ENCODE measurements at regions not wholly inside any gene's neighbourhood (a gene's known extent, or its start where the extent isn't known, plus 50 kb on each side); places are given as distances from the start of the nearest gene placed in this dataset.

DNA sequence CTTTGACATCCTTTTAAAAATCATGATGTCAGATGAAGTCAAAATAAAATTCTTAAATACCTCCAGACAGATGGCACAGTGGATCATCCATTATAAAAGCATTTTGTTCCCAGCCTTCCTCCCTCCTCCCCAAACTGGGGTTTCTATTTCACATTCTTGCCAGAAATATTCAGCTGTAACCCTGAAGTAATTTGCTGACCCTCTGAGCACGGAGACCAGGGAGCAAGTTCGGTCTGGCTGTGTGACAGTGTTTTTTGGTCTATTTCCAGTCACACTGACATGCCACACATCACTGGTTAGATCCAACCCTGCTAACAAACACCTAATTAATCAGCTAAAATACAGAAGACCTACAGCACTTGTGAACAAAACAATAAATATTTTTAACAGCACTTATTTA, 126.2 kb upstream of the DMRT1 start:
- no peaks in the 10 kb centered on the region for H3K9me2 ChIP-seq (ENCODE audit: insufficient read depth, low read length)
- peaks cover 43% of the 10 kb centered on the region for H3K36me3 ChIP-seq (ENCODE audit: insufficient read depth, low read length)
- H3K4me1 ChIP-seq (ENCODE audit: insufficient read depth, low read length, poor library complexity, severe bottlenecking), result peaks cover 22% of the 10 kb centered on the region
- no peak overlapping the region for H3K4me3 ChIP-seq (ENCODE audit: low read depth, low read length, poor library complexity, severe bottlenecking)
- no peak for DNase-seq (ENCODE audit: low spot score)
- TF ChIP-seq EZH2phosphoT487 (IDR thresholded peaks at IDR 0.05; ENCODE audit: borderline replicate concordance, low read depth, low read length), result no peak
- TF ChIP-seq, protein P1, sequence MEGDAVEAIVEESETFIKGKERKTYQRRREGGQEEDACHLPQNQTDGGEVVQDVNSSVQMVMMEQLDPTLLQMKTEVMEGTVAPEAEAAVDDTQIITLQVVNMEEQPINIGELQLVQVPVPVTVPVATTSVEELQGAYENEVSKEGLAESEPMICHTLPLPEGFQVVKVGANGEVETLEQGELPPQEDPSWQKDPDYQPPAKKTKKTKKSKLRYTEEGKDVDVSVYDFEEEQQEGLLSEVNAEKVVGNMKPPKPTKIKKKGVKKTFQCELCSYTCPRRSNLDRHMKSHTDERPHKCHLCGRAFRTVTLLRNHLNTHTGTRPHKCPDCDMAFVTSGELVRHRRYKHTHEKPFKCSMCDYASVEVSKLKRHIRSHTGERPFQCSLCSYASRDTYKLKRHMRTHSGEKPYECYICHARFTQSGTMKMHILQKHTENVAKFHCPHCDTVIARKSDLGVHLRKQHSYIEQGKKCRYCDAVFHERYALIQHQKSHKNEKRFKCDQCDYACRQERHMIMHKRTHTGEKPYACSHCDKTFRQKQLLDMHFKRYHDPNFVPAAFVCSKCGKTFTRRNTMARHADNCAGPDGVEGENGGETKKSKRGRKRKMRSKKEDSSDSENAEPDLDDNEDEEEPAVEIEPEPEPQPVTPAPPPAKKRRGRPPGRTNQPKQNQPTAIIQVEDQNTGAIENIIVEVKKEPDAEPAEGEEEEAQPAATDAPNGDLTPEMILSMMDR (conservative IDR thresholded peaks at IDR 0.05; ENCODE audit: low read length), result no peak
- H2AFZ ChIP-seq (ENCODE audit: low read length), result no peak overlapping the region
- H3K27ac ChIP-seq (ENCODE audit: low read depth, low read length, poor library complexity, severe bottlenecking), result no peak overlapping the region
- ChIA-PET CTCF (ENCODE audit: unreplicated experiment) (no interaction called here), POLR2A (interaction anchor here (0.7 kb wide), 1 partner anchor 18 kb away, joined by 3 read pairs; no protein-coding TSS in a partner anchor)
- H3K9me3 ChIP-seq (ENCODE audit: low read length), result no peaks in the 10 kb centered on the region
- no peaks in the 10 kb centered on the region for H4K20me1 ChIP-seq (ENCODE audit: insufficient read depth, low read length)
- H3K79me2 ChIP-seq (ENCODE audit: insufficient read depth, low read depth, low read length), result no peaks in the 10 kb centered on the region
- BruUV-seq (replicated peaks), result no TSS peak
- H3K4me2 ChIP-seq (ENCODE audit: low read length), result no peak overlapping the region
- intact Hi-C loops (cut with micrococcal nuclease; ENCODE audit: unreplicated experiment), result no loop called here

DNA sequence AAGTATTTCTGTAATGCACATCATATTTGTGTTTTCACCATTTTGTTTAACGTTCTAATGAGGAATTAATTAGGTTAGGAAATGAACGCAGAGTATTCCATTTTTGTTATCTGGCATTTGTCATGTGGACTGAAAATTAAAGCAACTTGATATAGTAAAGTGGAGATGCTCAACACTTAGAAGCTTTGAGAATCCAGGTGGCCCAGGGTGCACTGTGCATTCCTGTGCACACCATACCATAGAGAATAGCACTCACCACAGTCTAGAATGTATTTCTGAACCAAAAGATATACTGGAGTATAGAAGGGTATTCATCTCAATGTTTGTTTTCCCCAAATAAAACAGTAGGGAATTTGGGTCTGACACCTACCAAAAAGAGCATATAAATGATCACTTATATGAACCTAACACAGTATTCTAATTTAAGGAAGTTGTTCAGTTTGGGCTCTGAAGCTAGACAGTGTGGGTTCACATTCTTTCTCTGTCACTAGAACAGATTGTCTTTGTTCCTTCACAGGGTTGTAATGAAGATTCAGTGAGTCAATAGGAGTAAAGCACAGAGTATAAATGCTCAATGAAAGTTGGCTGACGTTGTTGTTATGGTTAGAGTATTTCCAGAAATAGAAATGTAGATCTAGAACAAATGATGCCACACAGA, 125.6 kb upstream of the DMRT1 start:
- POLR2A ChIA-PET, result no interaction called here
- TF ChIP-seq EZH2phosphoT487 (IDR thresholded peaks at IDR 0.05; ENCODE audit: borderline replicate concordance, low read depth, low read length), result no peak
- TF ChIP-seq, protein P1 (conservative IDR thresholded peaks at IDR 0.05; ENCODE audit: low read length), result no peak
- intact Hi-C loops (cut with micrococcal nuclease; ENCODE audit: unreplicated experiment), result no loop called here
- Histone ChIP-seq H3K9me3 (ENCODE audit: low read length) (no peaks in the 10 kb centered on the region), H3K79me2 (ENCODE audit: insufficient read depth, low read depth, low read length) (no peaks in the 10 kb centered on the region), H3K4me1 (ENCODE audit: insufficient read depth, low read length, poor library complexity, severe bottlenecking) (peaks cover 20% of the 10 kb centered on the region), H3K4me3 (ENCODE audit: low read depth, low read length, poor library complexity, severe bottlenecking) (no peak overlapping the region), H3K27ac (ENCODE audit: low read depth, low read length, poor library complexity, severe bottlenecking) (no peak overlapping the region), H3K4me2 (ENCODE audit: low read length) (no peak overlapping the region), H2AFZ (ENCODE audit: low read length) (no peak overlapping the region), H4K20me1 (ENCODE audit: insufficient read depth, low read length) (no peaks in the 10 kb centered on the region), H3K36me3 (ENCODE audit: insufficient read depth, low read length) (peaks cover 44% of the 10 kb centered on the region), H3K9me2 (ENCODE audit: insufficient read depth, low read length) (no peaks in the 10 kb centered on the region)
- no peak for DNase-seq (ENCODE audit: low spot score)
- CTCF ChIA-PET (ENCODE audit: unreplicated experiment), result no interaction called here
- no TSS peak for BruUV-seq (replicated peaks)

DNA sequence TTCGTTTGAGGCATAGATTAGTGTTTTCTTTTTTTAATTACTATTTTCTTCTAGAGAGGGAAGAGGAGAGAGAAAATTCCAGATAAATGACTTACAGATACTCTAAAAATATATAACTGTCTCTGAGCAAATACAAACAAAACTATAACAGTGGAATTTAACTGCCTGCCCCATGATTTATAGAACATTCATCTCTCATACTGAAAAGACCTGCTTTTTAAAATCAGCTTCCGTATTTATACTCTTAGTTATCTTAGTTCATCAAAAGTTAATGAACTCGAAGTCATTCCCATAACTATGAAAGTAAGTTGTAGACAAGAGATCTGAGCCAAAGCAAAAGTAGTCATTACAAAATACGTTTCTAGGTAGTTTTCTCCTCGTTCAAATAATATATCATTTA, 123.8 kb upstream of the DMRT1 start:
- Histone ChIP-seq H2AFZ (ENCODE audit: low read length) (no peak overlapping the region), H3K27ac (ENCODE audit: low read depth, low read length, poor library complexity, severe bottlenecking) (no peak overlapping the region), H3K4me2 (ENCODE audit: low read length) (no peak overlapping the region), H3K4me3 (ENCODE audit: low read depth, low read length, poor library complexity, severe bottlenecking) (no peak overlapping the region), H3K9me3 (ENCODE audit: low read length) (no peaks in the 10 kb centered on the region), H3K4me1 (ENCODE audit: insufficient read depth, low read length, poor library complexity, severe bottlenecking) (peaks cover 16% of the 10 kb centered on the region), H4K20me1 (ENCODE audit: insufficient read depth, low read length) (no peaks in the 10 kb centered on the region), H3K79me2 (ENCODE audit: insufficient read depth, low read depth, low read length) (no peaks in the 10 kb centered on the region), H3K9me2 (ENCODE audit: insufficient read depth, low read length) (no peaks in the 10 kb centered on the region), H3K36me3 (ENCODE audit: insufficient read depth, low read length) (peaks cover 42% of the 10 kb centered on the region)
- ChIA-PET CTCF (ENCODE audit: unreplicated experiment) (no interaction called here), POLR2A (interaction anchor here (0.8 kb wide), 1 partner anchor 53 kb away, joined by 3 read pairs; no protein-coding TSS in a partner anchor)
- no peak for DNase-seq (ENCODE audit: low spot score)
- intact Hi-C loops (cut with micrococcal nuclease; ENCODE audit: unreplicated experiment), result no loop called here
- TF ChIP-seq, protein P1 (conservative IDR thresholded peaks at IDR 0.05; ENCODE audit: low read length), result no peak
- no peak for TF ChIP-seq EZH2phosphoT487 (IDR thresholded peaks at IDR 0.05; ENCODE audit: borderline replicate concordance, low read depth, low read length)
- BruUV-seq (replicated peaks), result no TSS peak

Data from OCI-LY7 (cell line).